HAP-1 (cell line): ENCODE measurements at regions not wholly inside any gene's neighbourhood (a gene's known extent, or its start where the extent isn't known, plus 50 kb on each side); places are given as distances from the start of the nearest gene placed in this dataset.

Experiments used
- DNase-seq, 2 experiments: peaks; one replicate each; pipeline ENCODE4 v3.0.0-alpha.2; 2016 to 2020; ENCODE audit warnings: low spot score in 2 of 2
- H3K27me3 ChIP-seq: fragments of 250-450 bp; sonication (Bioruptor Pico); 2 replicates; pipeline ENCODE4 v1.5.1; 2020; ENCODE audit warnings: low read depth, mild to moderate bottlenecking, moderate library complexity
- H3K36me3 ChIP-seq: fragments of 250-450 bp; sonication (Bioruptor Pico); replicated peaks from 2 replicates; pipeline ENCODE4 v1.5.1; 2020; ENCODE audit warnings: mild to moderate bottlenecking
- H3K4me1 ChIP-seq: fragments of 250-450 bp; sonication (Bioruptor Pico); 2 replicates; pipeline ENCODE4 v1.5.1; 2020; ENCODE audit warnings: mild to moderate bottlenecking
- H3K4me3 ChIP-seq: fragments of 250-450 bp; sonication (Bioruptor Pico); 2 replicates; pipeline ENCODE4 v1.5.1; 2020; ENCODE audit warnings: mild to moderate bottlenecking, moderate library complexity
- H3K9me3 ChIP-seq: fragments of 250-450 bp; sonication (Bioruptor Pico); 2 replicates; pipeline ENCODE4 v1.5.1; 2020; ENCODE audit warnings: mild to moderate bottlenecking, moderate library complexity
- in situ Hi-C: fragments of 300-500 bp; cut with MboI; formaldehyde crosslinking; loops from 3 replicates; pipeline ENCODE4 v1.14.3; 2020; ENCODE audit warnings: low sequenced_read_pairs, inconsistent platforms, mixed read lengths

- H3K36me3 ChIP-seq = no peaks in the 10 kb centered on the region
These were observed 852.3 kb upstream of the ALCAM start for GRCh38 chr3:104514371-104514770.

GRCh38 chr3:104514776-104515175 lies 851.9 kb upstream of the ALCAM start:
- no peaks in the 10 kb centered on the region for H3K4me1 ChIP-seq
- H3K36me3 ChIP-seq = no peaks in the 10 kb centered on the region
- no peaks in the 10 kb centered on the region for H3K27me3 ChIP-seq
- in situ Hi-C loops = no loop called here
- H3K4me3 ChIP-seq = no peak overlapping the region
- DNase-seq = no peak
- no peaks in the 10 kb centered on the region for H3K9me3 ChIP-seq

More at GRCh38 chr3:104514371-104514770, 852.3 kb upstream of the ALCAM start:
- DNase-seq = no peak
- no peak overlapping the region for H3K4me3 ChIP-seq
- H3K9me3 ChIP-seq = no peaks in the 10 kb centered on the region
- in situ Hi-C loops = no loop called here
- no peaks in the 10 kb centered on the region for H3K27me3 ChIP-seq
- no peaks in the 10 kb centered on the region for H3K4me1 ChIP-seq

- no peaks in the 10 kb centered on the region for H3K27me3 ChIP-seq
- DNase-seq = no peak
- H3K36me3 ChIP-seq = no peaks in the 10 kb centered on the region
- H3K4me1 ChIP-seq = no peaks in the 10 kb centered on the region
- H3K9me3 ChIP-seq = no peaks in the 10 kb centered on the region
- in situ Hi-C loops = no loop called here
- H3K4me3 ChIP-seq = no peak overlapping the region
These were observed 847.6 kb upstream of the ALCAM start for GRCh38 chr3:104519068-104519467.

- H3K4me3 ChIP-seq = no peak overlapping the region
- in situ Hi-C loops = no loop called here
These were observed 847.1 kb upstream of the ALCAM start for GRCh38 chr3:104519468-104520227.

GRCh38 chr3:104520228-104520655 lies 846.5 kb upstream of the ALCAM start:
- in situ Hi-C loops = no loop called here
- Histone ChIP-seq H3K4me3 (no peak overlapping the region), H3K4me1 (no peaks in the 10 kb centered on the region), H3K36me3 (no peaks in the 10 kb centered on the region), H3K9me3 (no peaks in the 10 kb centered on the region), H3K27me3 (no peaks in the 10 kb centered on the region)
- no peak for DNase-seq

More at GRCh38 chr3:104519468-104520227, 847.1 kb upstream of the ALCAM start:
- Histone ChIP-seq H3K4me1 (no peaks in the 10 kb centered on the region), H3K36me3 (no peaks in the 10 kb centered on the region), H3K27me3 (no peaks in the 10 kb centered on the region), H3K9me3 (no peaks in the 10 kb centered on the region)
- DNase-seq = no peak

- Histone ChIP-seq H3K27me3 (no peaks in the 10 kb centered on the region), H3K4me3 (no peak overlapping the region), H3K4me1 (no peaks in the 10 kb centered on the region), H3K36me3 (no peaks in the 10 kb centered on the region), H3K9me3 (no peaks in the 10 kb centered on the region)
- no peak for DNase-seq
- in situ Hi-C loops = no loop called here
These were observed 844.9 kb upstream of the ALCAM start for GRCh38 chr3:104521606-104522336.

GRCh38 chr3:104523136-104523535 lies 843.6 kb upstream of the ALCAM start:
- Histone ChIP-seq H3K9me3 (no peaks in the 10 kb centered on the region), H3K27me3 (no peaks in the 10 kb centered on the region), H3K4me1 (no peaks in the 10 kb centered on the region), H3K4me3 (no peak overlapping the region), H3K36me3 (no peaks in the 10 kb centered on the region)
- DNase-seq = no peak
- in situ Hi-C loops = no loop called here

- Histone ChIP-seq H3K4me3 (no peak overlapping the region), H3K4me1 (no peaks in the 10 kb centered on the region), H3K27me3 (no peaks in the 10 kb centered on the region), H3K9me3 (no peaks in the 10 kb centered on the region), H3K36me3 (no peaks in the 10 kb centered on the region)
- DNase-seq = no peak
- in situ Hi-C loops = no loop called here
These were observed 839.8 kb upstream of the ALCAM start for GRCh38 chr3:104526901-104527401.

GRCh38 chr3:104530934-104531333 lies 835.8 kb upstream of the ALCAM start:
- Histone ChIP-seq H3K4me1 (no peaks in the 10 kb centered on the region), H3K9me3 (no peaks in the 10 kb centered on the region), H3K4me3 (no peak overlapping the region), H3K36me3 (no peaks in the 10 kb centered on the region), H3K27me3 (no peaks in the 10 kb centered on the region)
- DNase-seq = no peak
- in situ Hi-C loops = no loop called here

- no peaks in the 10 kb centered on the region for H3K4me1 ChIP-seq
- H3K36me3 ChIP-seq = no peaks in the 10 kb centered on the region
- H3K9me3 ChIP-seq = no peaks in the 10 kb centered on the region
- H3K4me3 ChIP-seq = no peak overlapping the region
- in situ Hi-C loops = no loop called here
- H3K27me3 ChIP-seq = no peaks in the 10 kb centered on the region
- DNase-seq = no peak
These were observed 830.0 kb upstream of the ALCAM start for GRCh38 chr3:104536715-104537114.

- no peaks in the 10 kb centered on the region for H3K9me3 ChIP-seq
- no peaks in the 10 kb centered on the region for H3K27me3 ChIP-seq
- no peaks in the 10 kb centered on the region for H3K4me1 ChIP-seq
- no peak for DNase-seq
- H3K36me3 ChIP-seq = no peaks in the 10 kb centered on the region
- in situ Hi-C loops = no loop called here
- no peak overlapping the region for H3K4me3 ChIP-seq
These were observed 829.4 kb upstream of the ALCAM start for GRCh38 chr3:104537323-104537722.

- no peaks in the 10 kb centered on the region for H3K36me3 ChIP-seq
- no peak overlapping the region for H3K4me3 ChIP-seq
- no peaks in the 10 kb centered on the region for H3K9me3 ChIP-seq
- H3K27me3 ChIP-seq = no peaks in the 10 kb centered on the region
- H3K4me1 ChIP-seq = no peaks in the 10 kb centered on the region
- no peak for DNase-seq
- in situ Hi-C loops = no loop called here
These were observed 820.4 kb upstream of the ALCAM start for GRCh38 chr3:104546301-104546700.

- in situ Hi-C loops = no loop called here
- DNase-seq = no peak
- Histone ChIP-seq H3K4me3 (no peak overlapping the region), H3K36me3 (no peaks in the 10 kb centered on the region), H3K4me1 (no peaks in the 10 kb centered on the region), H3K27me3 (no peaks in the 10 kb centered on the region), H3K9me3 (no peaks in the 10 kb centered on the region)
These were observed 819.7 kb upstream of the ALCAM start for GRCh38 chr3:104547031-104547430.

GRCh38 chr3:104548401-104548800 lies 818.3 kb upstream of the ALCAM start:
- no peaks in the 10 kb centered on the region for H3K9me3 ChIP-seq
- no peaks in the 10 kb centered on the region for H3K27me3 ChIP-seq
- H3K4me3 ChIP-seq = no peak overlapping the region
- no peaks in the 10 kb centered on the region for H3K36me3 ChIP-seq
- DNase-seq = no peak
- H3K4me1 ChIP-seq = no peaks in the 10 kb centered on the region
- in situ Hi-C loops = no loop called here
